ENCODE measurements at regions not wholly inside any gene's neighbourhood (a gene's known extent, or its start where the extent isn't known, plus 50 kb on each side); places are given as distances from the start of the nearest gene placed in this dataset.

GRCh38 chr4:11732155-11732554 is 303.5 kb upstream of the HS3ST1 start:
- TF ChIP-seq POLR2A (IDR thresholded peaks at IDR 0.05) (no peak), CTCF (IDR thresholded peaks at IDR 0.05 in 4 of 5, conservative IDR thresholded peaks at IDR 0.05 in 1 of 5) (no peak)
